GM23248 (cell line): ENCODE measurements at regions not wholly inside any gene's neighbourhood (a gene's known extent, or its start where the extent isn't known, plus 50 kb on each side); places are given as distances from the start of the nearest gene placed in this dataset.

ENCODE experiments used
- DNase-seq: peaks from one replicate; pipeline ENCODE4 v3.0.0-alpha.2; 2015
- H2AFZ ChIP-seq: fragments of 200-600 bp; sonication (generic); 2 replicates; pipeline ENCODE4 v1.6.1; 2016; ENCODE audit warnings: antibody characterized with exemption
- H3F3A ChIP-seq: fragments of 200-600 bp; sonication (generic); 2 replicates; pipeline ENCODE4 v1.6.1; 2016; ENCODE audit warnings: mild to moderate bottlenecking, antibody characterized with exemption, mixed run types; ENCODE audit not compliant: insufficient read depth
- H3K27ac ChIP-seq: fragments of 200-600 bp; sonication (generic); 2 replicates; pipeline ENCODE4 v1.5.1; 2016; ENCODE audit warnings: mild to moderate bottlenecking
- H3K27me3 ChIP-seq: fragments of 200-600 bp; sonication (generic); replicated peaks from 2 replicates; pipeline ENCODE4 v1.6.1; 2016; ENCODE audit warnings: mild to moderate bottlenecking; ENCODE audit not compliant: insufficient read depth
- H3K36me3 ChIP-seq: fragments of 200-600 bp; sonication (generic); 2 replicates; pipeline ENCODE4 v1.6.1; 2016; ENCODE audit warnings: low read depth, mild to moderate bottlenecking
- H3K4me1 ChIP-seq: fragments of 200-600 bp; sonication (generic); 2 replicates; pipeline ENCODE4 v1.6.1; 2016; ENCODE audit warnings: mild to moderate bottlenecking; ENCODE audit not compliant: insufficient read depth
- H3K4me2 ChIP-seq: fragments of 200-600 bp; sonication (generic); one replicate; pipeline ENCODE4 v1.6.1; 2016; ENCODE audit warnings: mild to moderate bottlenecking; ENCODE audit not compliant: unreplicated experiment
- H3K4me3 ChIP-seq: fragments of 200-600 bp; sonication (generic); 2 replicates; pipeline ENCODE4 v1.5.1; 2016; ENCODE audit warnings: mild to moderate bottlenecking
- H3K79me2 ChIP-seq: fragments of 200-600 bp; sonication (generic); 2 replicates; pipeline ENCODE4 v1.6.1; 2016; ENCODE audit warnings: mild to moderate bottlenecking; ENCODE audit not compliant: insufficient read depth
- H3K9ac ChIP-seq: fragments of 200-600 bp; sonication (generic); 2 replicates; pipeline ENCODE4 v1.6.1; 2016; ENCODE audit warnings: mild to moderate bottlenecking
- H3K9me2 ChIP-seq: fragments of 200-600 bp; sonication (generic); 2 replicates; pipeline ENCODE4 v1.6.1; 2016; ENCODE audit warnings: mixed run types, mild to moderate bottlenecking, moderate library complexity; ENCODE audit not compliant: insufficient read depth
- H3K9me3 ChIP-seq: fragments of 200-600 bp; sonication (generic); one replicate; pipeline ENCODE4 v1.6.1; 2017; ENCODE audit warnings: low read depth
- H4K20me1 ChIP-seq: fragments of 200-600 bp; sonication (generic); 2 replicates; pipeline ENCODE4 v1.6.0; 2016; ENCODE audit not compliant: insufficient read depth
- EZH2 ChIP-seq: fragments of 200-600 bp; sonication (generic); IDR thresholded peaks from 2 replicates; pipeline ENCODE4 v1.6.1; 2018; ENCODE audit warnings: antibody characterized with exemption, mild to moderate bottlenecking; ENCODE audit not compliant: insufficient read depth, poor library complexity, severe bottlenecking
- EZH2phosphoT487 ChIP-seq: fragments of 200-600 bp; sonication (generic); IDR thresholded peaks from 2 replicates; pipeline ENCODE4 v1.6.1; 2018; ENCODE audit warnings: antibody characterized with exemption, moderate library complexity, mild to moderate bottlenecking, low read depth; ENCODE audit not compliant: insufficient read depth
- WGBS, 2 experiments: methylation state at CpG; one replicate each; pipeline ENCODE4 v1.1.6; 2015 to 2017; ENCODE audit warnings: low lambda C conversion rate in 2 of 2, low coverage in 1 of 2; ENCODE audit errors: missing lambda C conversion rate in 2 of 2; 5-methylcytosine and 5-hydroxymethylcytosine counted together
- in situ Hi-C: fragments of 300-500 bp; cut with MboI; formaldehyde crosslinking; loops from 2 replicates; pipeline ENCODE4 v1.15.0; 2020

GRCh38 chr3:30156586-30157498, 449.6 kb upstream of the TGFBR2 start:
- H3K9me2 ChIP-seq = no peaks in the 10 kb centered on the region
- H3K9ac ChIP-seq = no peak overlapping the region
- H3K4me3 ChIP-seq = no peak overlapping the region
- no peaks in the 10 kb centered on the region for H4K20me1 ChIP-seq
- H3K4me1 ChIP-seq = peaks cover 21% of the 10 kb centered on the region
- H3K4me2 ChIP-seq = peak overlapping the region; percentile 3
- 95 to 100% methylated on average over 4 of the region's 4 CpGs for WGBS, 2 experiments
- DNase-seq = peak; percentile 49
- H2AFZ ChIP-seq = no peak overlapping the region
- peaks cover 22% of the 10 kb centered on the region for H3F3A ChIP-seq
- no peaks in the 10 kb centered on the region for H3K36me3 ChIP-seq
- no peaks in the 10 kb centered on the region for H3K27me3 ChIP-seq
- no peak for TF ChIP-seq EZH2
- H3K27ac ChIP-seq = no peak overlapping the region
- no peaks in the 10 kb centered on the region for H3K79me2 ChIP-seq
- in situ Hi-C loops = no loop called here
- no peaks in the 10 kb centered on the region for H3K9me3 ChIP-seq

GRCh38 chr3:30161375-30161774, 445.0 kb upstream of the TGFBR2 start:
- no peak overlapping the region for H3K4me2 ChIP-seq
- H3K4me1 ChIP-seq = peaks cover 34% of the 10 kb centered on the region
- TF ChIP-seq EZH2phosphoT487 (no peak), EZH2 (no peak)
- H3K9ac ChIP-seq = no peak overlapping the region
- H3K36me3 ChIP-seq = no peaks in the 10 kb centered on the region
- peaks cover 32% of the 10 kb centered on the region for H3F3A ChIP-seq
- no peaks in the 10 kb centered on the region for H3K79me2 ChIP-seq
- in situ Hi-C loops = no loop called here
- peak; percentile 58 for DNase-seq
- no peaks in the 10 kb centered on the region for H3K9me3 ChIP-seq
- no peaks in the 10 kb centered on the region for H4K20me1 ChIP-seq
- H2AFZ ChIP-seq = peak overlapping the region; percentile 36; the same call in 1 of the 2 replicates
- H3K27ac ChIP-seq = no peak overlapping the region
- no peak overlapping the region for H3K4me3 ChIP-seq
- WGBS, 2 experiments = 64 to 65% methylated on average over 5 to 6 of the region's 6 CpGs
- no peaks in the 10 kb centered on the region for H3K27me3 ChIP-seq
- H3K9me2 ChIP-seq = no peaks in the 10 kb centered on the region

GRCh38 chr3:30162579-30162978, 443.8 kb upstream of the TGFBR2 start:
- Histone ChIP-seq H4K20me1 (no peaks in the 10 kb centered on the region), H3K79me2 (no peaks in the 10 kb centered on the region), H2AFZ (no peak overlapping the region), H3K4me2 (peak overlapping the region; percentile 27), H3K27ac (peak overlapping the region; percentile 46), H3K4me3 (no peak overlapping the region), H3K4me1 (peaks cover 32% of the 10 kb centered on the region), H3K36me3 (no peaks in the 10 kb centered on the region), H3K9me2 (no peaks in the 10 kb centered on the region), H3F3A (peaks cover 35% of the 10 kb centered on the region), H3K27me3 (no peaks in the 10 kb centered on the region), H3K9ac (no peak overlapping the region), H3K9me3 (no peaks in the 10 kb centered on the region)
- in situ Hi-C loops = no loop called here
- peak; percentile 89 for DNase-seq
- TF ChIP-seq EZH2 (no peak), EZH2phosphoT487 (no peak)
- 4 to 12% methylated on average over 3 of the region's 3 CpGs for WGBS, 2 experiments

- Histone ChIP-seq H3K9me2 (no peaks in the 10 kb centered on the region), H4K20me1 (no peaks in the 10 kb centered on the region), H3K36me3 (no peaks in the 10 kb centered on the region), H3K27me3 (no peaks in the 10 kb centered on the region), H3K4me1 (peaks cover 31% of the 10 kb centered on the region), H3K79me2 (no peaks in the 10 kb centered on the region), H2AFZ (no peak overlapping the region), H3K9me3 (no peaks in the 10 kb centered on the region), H3K27ac (no peak overlapping the region), H3K4me3 (no peak overlapping the region), H3K4me2 (no peak overlapping the region), H3K9ac (no peak overlapping the region), H3F3A (peaks cover 26% of the 10 kb centered on the region)
- TF ChIP-seq EZH2 (no peak), EZH2phosphoT487 (no peak)
- in situ Hi-C loops = no loop called here
- WGBS, 2 experiments = 77 to 80% methylated on average over 4 of the region's 4 CpGs
- no peak for DNase-seq
Measured at GRCh38 chr3:30166535-30166934, 439.9 kb upstream of the TGFBR2 start.
